Uterus (tissue), 2 donors: ENCODE measurements at regions not wholly inside any gene's neighbourhood (a gene's known extent, or its start where the extent isn't known, plus 50 kb on each side); places are given as distances from the start of the nearest gene placed in this dataset.

Experiments
- CTCF ChIP-seq, 4 experiments: fragments of 200-600 bp in 2 of 4; fragments of 450-650 bp in 2 of 4; sonication (generic) in 2 of 4; IDR thresholded peaks; one replicate each; pipeline ENCODE4 v1.5.1; 2016 to 2019; ENCODE audit warnings: antibody characterized with exemption in 4 of 4, mild to moderate bottlenecking in 2 of 4, moderate library complexity in 1 of 4
- POLR2A ChIP-seq, 2 donors: fragments of 450-650 bp; IDR thresholded peaks; one replicate each; pipeline ENCODE4 v1.6.1; 2016; ENCODE audit warnings: antibody characterized with exemption in 2 of 2, mild to moderate bottlenecking in 1 of 2, moderate library complexity in 1 of 2

GRCh38 chr1:217369996-217370551, 260.8 kb downstream of the GPATCH2 start:
- TF ChIP-seq CTCF (IDR thresholded peaks at IDR 0.05) (no peak), POLR2A (IDR thresholded peaks at IDR 0.05) (no peak)
